ENCODE measurements at regions not wholly inside any gene's neighbourhood (a gene's known extent, or its start where the extent isn't known, plus 50 kb on each side); places are given as distances from the start of the nearest gene placed in this dataset.
"Not testable (repeated sequence)": the region's sequence is repeated elsewhere in the genome, so short reads cannot be mapped to it uniquely, and the experiment has no call there.

DNA sequence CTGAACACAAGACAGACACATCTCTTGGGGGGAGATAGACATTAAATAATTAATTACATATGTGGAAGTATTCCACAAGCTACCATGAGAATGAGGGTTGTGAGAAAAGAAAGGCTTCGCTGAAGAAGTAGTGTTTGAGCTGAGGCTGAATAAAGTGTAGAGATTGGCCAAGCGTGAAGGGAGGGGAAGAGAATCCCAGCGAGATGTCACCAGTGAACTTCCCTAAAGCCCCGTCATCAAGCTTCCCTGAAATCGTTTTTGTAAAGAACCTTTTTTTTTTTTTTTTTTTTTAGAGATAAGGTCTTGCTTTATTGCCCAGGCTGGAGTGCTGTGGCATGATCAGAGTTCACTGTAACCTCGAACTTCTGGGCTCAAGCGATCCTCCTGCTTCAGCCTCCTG lies 235.2 kb downstream of the KCNRG start:
- no peak overlapping the region for H3K27ac ChIP-seq (ENCODE audit: insufficient read depth, low read length, poor library complexity, severe bottlenecking)

GRCh38 chr13:50255639-50256038 lies 240.4 kb downstream of the KCNRG start:
- no peak overlapping the region for H3K27ac ChIP-seq (ENCODE audit: insufficient read depth, low read length, poor library complexity, severe bottlenecking)
- no peaks in the 10 kb centered on the region for H3K27me3 ChIP-seq (replicated peaks; ENCODE audit: control insufficient read depth, insufficient read depth, low read length, poor library complexity, severe bottlenecking)
- no peak overlapping the region for H3K4me3 ChIP-seq (ENCODE audit: insufficient read depth, low read depth, low read length, poor library complexity, severe bottlenecking)
- H3K36me3 ChIP-seq (ENCODE audit: control insufficient read depth, insufficient read depth, low read length): no peaks in the 10 kb centered on the region
- DNase-seq: no peak
- H3K9me3 ChIP-seq (ENCODE audit: control insufficient read depth, low read length): no peaks in the 10 kb centered on the region
- H3K4me1 ChIP-seq (ENCODE audit: control insufficient read depth, insufficient read depth, low read length, poor library complexity, severe bottlenecking): peaks cover 12% of the 10 kb centered on the region

More for the DNA sequence above, 235.2 kb downstream of the KCNRG start:
- Histone ChIP-seq H3K9me3 (ENCODE audit: control insufficient read depth, low read length) (no peaks in the 10 kb centered on the region), H3K4me1 (ENCODE audit: control insufficient read depth, insufficient read depth, low read length, poor library complexity, severe bottlenecking) (peaks cover 15% of the 10 kb centered on the region), H3K27me3 (replicated peaks; ENCODE audit: control insufficient read depth, insufficient read depth, low read length, poor library complexity, severe bottlenecking) (no peaks in the 10 kb centered on the region), H3K4me3 (ENCODE audit: insufficient read depth, low read depth, low read length, poor library complexity, severe bottlenecking) (no peak overlapping the region), H3K36me3 (ENCODE audit: control insufficient read depth, insufficient read depth, low read length) (no peaks in the 10 kb centered on the region)
- no peak for DNase-seq

DNA sequence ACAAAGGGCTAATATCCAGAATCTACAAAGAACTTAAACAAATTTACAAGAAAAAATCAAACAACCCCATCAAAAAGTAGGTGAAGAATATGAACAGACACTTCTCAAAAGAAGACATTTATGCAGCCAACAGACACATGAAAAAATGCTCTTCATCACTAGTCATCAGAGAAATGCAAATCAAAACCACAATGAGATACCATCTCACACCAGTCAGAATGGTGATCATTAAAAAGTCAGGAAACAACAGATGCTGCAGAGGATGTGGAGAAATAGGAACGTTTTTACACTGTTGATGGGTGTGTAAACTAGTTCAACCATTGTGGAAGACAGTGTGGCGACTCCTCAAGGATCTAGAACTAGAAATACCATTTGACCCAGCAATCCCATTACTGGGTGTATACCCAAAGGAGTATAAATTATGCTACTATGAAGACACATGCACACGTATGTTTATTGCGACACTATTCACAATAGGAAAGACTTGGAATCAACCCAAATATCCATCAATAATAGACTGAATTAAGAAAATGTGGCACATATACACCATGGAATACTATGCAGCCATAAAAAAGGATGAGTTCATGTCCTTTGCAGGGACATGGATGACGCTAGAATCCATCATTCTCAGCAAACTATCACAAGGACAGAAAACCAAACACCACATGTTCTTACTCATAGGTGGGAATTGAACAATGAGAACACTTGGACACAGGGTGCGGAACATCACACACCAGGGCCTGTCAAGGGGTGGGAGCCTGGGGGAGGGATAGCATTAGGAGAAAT lies 241.5 kb downstream of the KCNRG start:
- H3K9me3 ChIP-seq (ENCODE audit: control insufficient read depth, low read length); H3K27me3 ChIP-seq (replicated peaks; ENCODE audit: control insufficient read depth, insufficient read depth, low read length, poor library complexity, severe bottlenecking); H3K36me3 ChIP-seq (ENCODE audit: control insufficient read depth, insufficient read depth, low read length); H3K27ac ChIP-seq (ENCODE audit: insufficient read depth, low read length, poor library complexity, severe bottlenecking); DNase-seq; H3K4me3 ChIP-seq (ENCODE audit: insufficient read depth, low read depth, low read length, poor library complexity, severe bottlenecking): not testable (repeated sequence)
- peaks cover 12% of the 10 kb centered on the region for H3K4me1 ChIP-seq (ENCODE audit: control insufficient read depth, insufficient read depth, low read length, poor library complexity, severe bottlenecking)

DNA sequence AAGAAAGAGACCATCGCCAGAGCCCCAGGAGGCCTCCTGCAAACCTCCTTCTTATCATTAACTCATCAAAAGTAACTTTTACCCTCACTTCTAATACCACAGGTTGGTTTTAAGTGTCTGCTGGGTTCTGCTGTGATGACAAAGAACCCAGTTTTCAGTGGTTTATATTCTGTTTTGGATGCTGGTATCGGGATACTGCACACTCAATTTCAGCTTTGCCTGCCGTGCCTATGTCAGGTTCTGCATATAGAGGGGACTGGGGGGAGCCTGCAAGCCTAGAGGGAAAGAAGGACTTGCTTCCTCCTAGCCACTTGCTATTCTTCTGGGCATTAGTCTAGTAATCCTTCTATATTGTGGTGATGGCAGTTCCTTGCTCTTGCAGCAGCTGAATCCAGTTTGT lies 242.4 kb downstream of the KCNRG start:
- H3K27ac ChIP-seq (ENCODE audit: insufficient read depth, low read length, poor library complexity, severe bottlenecking): no peak overlapping the region
- peaks cover 12% of the 10 kb centered on the region for H3K4me1 ChIP-seq (ENCODE audit: control insufficient read depth, insufficient read depth, low read length, poor library complexity, severe bottlenecking)
- DNase-seq: no peak
- H3K27me3 ChIP-seq (replicated peaks; ENCODE audit: control insufficient read depth, insufficient read depth, low read length, poor library complexity, severe bottlenecking): no peaks in the 10 kb centered on the region
- H3K9me3 ChIP-seq (ENCODE audit: control insufficient read depth, low read length): no peaks in the 10 kb centered on the region
- H3K4me3 ChIP-seq (ENCODE audit: insufficient read depth, low read depth, low read length, poor library complexity, severe bottlenecking): no peak overlapping the region
- H3K36me3 ChIP-seq (ENCODE audit: control insufficient read depth, insufficient read depth, low read length): no peaks in the 10 kb centered on the region

GRCh38 chr13:50261130-50261901 lies 246.1 kb downstream of the KCNRG start:
- Histone ChIP-seq H3K27me3 (replicated peaks; ENCODE audit: control insufficient read depth, insufficient read depth, low read length, poor library complexity, severe bottlenecking) (no peaks in the 10 kb centered on the region), H3K4me1 (ENCODE audit: control insufficient read depth, insufficient read depth, low read length, poor library complexity, severe bottlenecking) (peaks cover 7% of the 10 kb centered on the region)
- no peak for DNase-seq

DNA sequence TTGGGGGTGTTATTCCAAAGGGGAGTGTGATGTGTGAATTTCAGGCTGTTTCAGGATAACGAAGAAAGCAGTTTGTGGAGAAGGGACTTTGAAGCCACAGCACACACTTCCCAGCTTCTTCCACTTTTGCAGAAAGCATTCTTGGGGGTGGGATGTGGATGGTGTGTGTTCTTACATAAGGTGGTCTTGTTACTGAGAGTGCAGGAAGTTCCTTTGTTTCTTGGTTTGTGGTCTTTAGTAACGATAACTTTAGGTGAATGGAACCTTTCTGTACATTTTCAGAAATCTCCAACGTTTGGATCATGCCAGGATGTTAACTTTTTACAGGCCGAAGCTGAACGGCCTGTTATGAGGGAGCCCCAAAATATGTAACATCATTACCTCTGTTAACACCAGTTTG lies 251.8 kb downstream of the KCNRG start:
- no peaks in the 10 kb centered on the region for H3K36me3 ChIP-seq (ENCODE audit: control insufficient read depth, insufficient read depth, low read length)
- H3K27me3 ChIP-seq (replicated peaks; ENCODE audit: control insufficient read depth, insufficient read depth, low read length, poor library complexity, severe bottlenecking): no peaks in the 10 kb centered on the region
- no peak overlapping the region for H3K4me3 ChIP-seq (ENCODE audit: insufficient read depth, low read depth, low read length, poor library complexity, severe bottlenecking)
- no peak overlapping the region for H3K27ac ChIP-seq (ENCODE audit: insufficient read depth, low read length, poor library complexity, severe bottlenecking)
- H3K9me3 ChIP-seq (ENCODE audit: control insufficient read depth, low read length): no peaks in the 10 kb centered on the region
- no peak for DNase-seq
- H3K4me1 ChIP-seq (ENCODE audit: control insufficient read depth, insufficient read depth, low read length, poor library complexity, severe bottlenecking): no peaks in the 10 kb centered on the region

More at GRCh38 chr13:50261130-50261901, 246.1 kb downstream of the KCNRG start:
- Histone ChIP-seq H3K27ac (ENCODE audit: insufficient read depth, low read length, poor library complexity, severe bottlenecking) (no peak overlapping the region), H3K4me3 (ENCODE audit: insufficient read depth, low read depth, low read length, poor library complexity, severe bottlenecking) (no peak overlapping the region), H3K9me3 (ENCODE audit: control insufficient read depth, low read length) (no peaks in the 10 kb centered on the region), H3K36me3 (ENCODE audit: control insufficient read depth, insufficient read depth, low read length) (no peaks in the 10 kb centered on the region)

- H3K4me3 ChIP-seq (ENCODE audit: insufficient read depth, low read depth, low read length, poor library complexity, severe bottlenecking): no peak overlapping the region
- H3K9me3 ChIP-seq (ENCODE audit: control insufficient read depth, low read length): no peaks in the 10 kb centered on the region
- no peaks in the 10 kb centered on the region for H3K4me1 ChIP-seq (ENCODE audit: control insufficient read depth, insufficient read depth, low read length, poor library complexity, severe bottlenecking)
- no peak overlapping the region for H3K27ac ChIP-seq (ENCODE audit: insufficient read depth, low read length, poor library complexity, severe bottlenecking)
- H3K36me3 ChIP-seq (ENCODE audit: control insufficient read depth, insufficient read depth, low read length): no peaks in the 10 kb centered on the region
- no peak for DNase-seq
- H3K27me3 ChIP-seq (replicated peaks; ENCODE audit: control insufficient read depth, insufficient read depth, low read length, poor library complexity, severe bottlenecking): no peaks in the 10 kb centered on the region
Measured at GRCh38 chr13:50267917-50268316, 252.7 kb downstream of the KCNRG start.

GRCh38 chr13:50268500-50268899 lies 253.3 kb downstream of the KCNRG start:
- Histone ChIP-seq H3K4me3 (ENCODE audit: insufficient read depth, low read depth, low read length, poor library complexity, severe bottlenecking) (no peak overlapping the region), H3K4me1 (ENCODE audit: control insufficient read depth, insufficient read depth, low read length, poor library complexity, severe bottlenecking) (no peaks in the 10 kb centered on the region), H3K27me3 (replicated peaks; ENCODE audit: control insufficient read depth, insufficient read depth, low read length, poor library complexity, severe bottlenecking) (no peaks in the 10 kb centered on the region), H3K27ac (ENCODE audit: insufficient read depth, low read length, poor library complexity, severe bottlenecking) (no peak overlapping the region), H3K36me3 (ENCODE audit: control insufficient read depth, insufficient read depth, low read length) (no peaks in the 10 kb centered on the region), H3K9me3 (ENCODE audit: control insufficient read depth, low read length) (no peaks in the 10 kb centered on the region)
- DNase-seq: no peak

- no peaks in the 10 kb centered on the region for H3K36me3 ChIP-seq (ENCODE audit: control insufficient read depth, insufficient read depth, low read length)
- no peak for DNase-seq
- H3K27ac ChIP-seq (ENCODE audit: insufficient read depth, low read length, poor library complexity, severe bottlenecking): no peak overlapping the region
- no peaks in the 10 kb centered on the region for H3K9me3 ChIP-seq (ENCODE audit: control insufficient read depth, low read length)
- H3K4me1 ChIP-seq (ENCODE audit: control insufficient read depth, insufficient read depth, low read length, poor library complexity, severe bottlenecking): no peaks in the 10 kb centered on the region
- no peak overlapping the region for H3K4me3 ChIP-seq (ENCODE audit: insufficient read depth, low read depth, low read length, poor library complexity, severe bottlenecking)
- H3K27me3 ChIP-seq (replicated peaks; ENCODE audit: control insufficient read depth, insufficient read depth, low read length, poor library complexity, severe bottlenecking): no peaks in the 10 kb centered on the region
Measured at GRCh38 chr13:50274181-50274580, 258.9 kb downstream of the KCNRG start.

DNA sequence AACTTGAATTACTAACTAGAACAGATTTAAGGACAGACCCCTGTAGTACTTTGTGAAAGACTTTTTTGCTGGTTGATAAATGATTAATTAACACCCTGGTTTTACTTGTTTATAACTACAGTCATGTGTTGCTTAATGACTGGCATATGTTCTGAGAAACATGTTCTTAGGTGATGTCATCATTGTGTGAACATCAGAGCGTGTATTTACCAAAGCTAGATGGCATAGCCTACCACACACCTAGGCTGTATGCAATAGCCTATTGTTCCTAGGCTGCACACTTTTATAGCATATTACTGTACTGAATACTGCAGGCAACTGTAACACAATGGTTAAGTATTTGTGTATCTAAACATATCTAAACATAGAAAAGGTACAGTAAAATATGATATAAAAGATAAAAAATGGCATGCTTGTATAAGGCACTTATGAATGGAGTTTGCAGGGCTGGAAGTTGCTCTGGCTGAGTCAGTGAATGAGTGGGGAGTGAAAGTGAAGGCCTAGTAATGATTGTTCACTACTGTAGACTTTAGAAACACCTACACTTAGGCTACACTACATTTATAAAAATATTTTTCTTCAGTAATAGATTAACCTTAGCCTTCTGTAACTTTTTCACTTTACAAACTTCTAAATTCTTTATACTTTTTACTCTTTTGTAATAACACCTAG lies 260.3 kb downstream of the KCNRG start:
- Histone ChIP-seq H3K27me3 (replicated peaks; ENCODE audit: control insufficient read depth, insufficient read depth, low read length, poor library complexity, severe bottlenecking) (no peaks in the 10 kb centered on the region), H3K36me3 (ENCODE audit: control insufficient read depth, insufficient read depth, low read length) (no peaks in the 10 kb centered on the region), H3K27ac (ENCODE audit: insufficient read depth, low read length, poor library complexity, severe bottlenecking) (no peak overlapping the region), H3K4me1 (ENCODE audit: control insufficient read depth, insufficient read depth, low read length, poor library complexity, severe bottlenecking) (no peaks in the 10 kb centered on the region), H3K9me3 (ENCODE audit: control insufficient read depth, low read length) (no peaks in the 10 kb centered on the region), H3K4me3 (ENCODE audit: insufficient read depth, low read depth, low read length, poor library complexity, severe bottlenecking) (no peak overlapping the region)
- DNase-seq: no peak

Data from effector memory CD4-positive, alpha-beta T cell (primary cell).